H9 (cell line): ENCODE measurements at regions not wholly inside any gene's neighbourhood (a gene's known extent, or its start where the extent isn't known, plus 50 kb on each side); places are given as distances from the start of the nearest gene placed in this dataset.

Source experiments
- DNase-seq: peaks from one replicate; pipeline ENCODE4 v3.0.0-alpha.2; 2017
- H2AFZ ChIP-seq: one replicate; pipeline ENCODE4 v1.6.1; 2013; ENCODE audit warnings: mild to moderate bottlenecking, low read length, control low read depth, moderate library complexity
- H2AK5ac ChIP-seq: 2 replicates; pipeline ENCODE4 v1.6.1; 2013; ENCODE audit warnings: low read length, control low read depth, mixed read lengths; ENCODE audit not compliant: insufficient read length
- H2BK120ac ChIP-seq: one replicate; pipeline ENCODE4 v1.6.1; 2013; ENCODE audit warnings: low read depth, mild to moderate bottlenecking, low read length, control low read depth, inconsistent platforms; ENCODE audit not compliant: poor library complexity, severe bottlenecking
- H2BK12ac ChIP-seq: 2 replicates; pipeline ENCODE4 v1.6.1; 2013; ENCODE audit warnings: low read length, control low read depth, mixed read lengths, low read depth; ENCODE audit not compliant: insufficient read length
- H2BK15ac ChIP-seq: 2 replicates; pipeline ENCODE4 v1.6.1; 2013; ENCODE audit warnings: low read depth, low read length, control low read depth
- H2BK20ac ChIP-seq: one replicate; pipeline ENCODE4 v1.6.1; 2013; ENCODE audit warnings: low read depth, mild to moderate bottlenecking, low read length, control low read depth, inconsistent platforms; ENCODE audit not compliant: poor library complexity, severe bottlenecking
- H2BK5ac ChIP-seq: 2 replicates; pipeline ENCODE4 v1.6.1; 2013; ENCODE audit warnings: low read length, control low read depth, mixed read lengths; ENCODE audit not compliant: insufficient read length
- H3K14ac ChIP-seq: 2 replicates; pipeline ENCODE4 v1.6.1; 2013; ENCODE audit warnings: low read length, control low read depth; ENCODE audit not compliant: insufficient read depth
- H3K18ac ChIP-seq: 2 replicates; pipeline ENCODE4 v1.6.1; 2013; ENCODE audit warnings: low read depth, mild to moderate bottlenecking, mixed read lengths, low read length, control low read depth; ENCODE audit not compliant: insufficient read length
- H3K23ac ChIP-seq: 2 replicates; pipeline ENCODE4 v1.6.1; 2013; ENCODE audit warnings: low read length, control low read depth, mixed read lengths, low read depth; ENCODE audit not compliant: insufficient read length
- H3K23me2 ChIP-seq: 2 replicates; pipeline ENCODE4 v1.6.1; 2013; ENCODE audit warnings: low read depth, mild to moderate bottlenecking, mixed read lengths, low read length, control low read depth; ENCODE audit not compliant: insufficient read length, poor library complexity, severe bottlenecking
- H3K27ac ChIP-seq: 2 replicates; pipeline ENCODE4 v1.5.1; 2013; ENCODE audit warnings: low read length, control low read depth, mixed read lengths, low read depth; ENCODE audit not compliant: insufficient read length
- H3K27me3 ChIP-seq: 2 replicates; pipeline ENCODE4 v1.6.1; 2013; ENCODE audit warnings: low read length, control low read depth, inconsistent platforms; ENCODE audit not compliant: insufficient read depth
- H3K4ac ChIP-seq: 2 replicates; pipeline ENCODE4 v1.6.1; 2013; ENCODE audit warnings: low read depth, mild to moderate bottlenecking, control low read depth, inconsistent platforms, low read length, moderate library complexity
- H3K4me1 ChIP-seq: 2 replicates; pipeline ENCODE4 v1.6.1; 2013; ENCODE audit warnings: low read length, control low read depth, inconsistent platforms; ENCODE audit not compliant: insufficient read depth
- H3K4me2 ChIP-seq: 2 replicates; pipeline ENCODE4 v1.6.1; 2013; ENCODE audit warnings: low read length, control low read depth, mixed read lengths; ENCODE audit not compliant: insufficient read length, insufficient read depth
- H3K56ac ChIP-seq: 2 replicates; pipeline ENCODE4 v1.6.1; 2013; ENCODE audit warnings: low read depth, mild to moderate bottlenecking, mixed read lengths, low read length, control low read depth; ENCODE audit not compliant: insufficient read length
- H3K79me1 ChIP-seq: 2 replicates; pipeline ENCODE4 v1.6.1; 2013; ENCODE audit warnings: low read depth, mild to moderate bottlenecking, moderate library complexity, low read length, control low read depth, inconsistent platforms; ENCODE audit not compliant: insufficient read depth, poor library complexity, severe bottlenecking
- H3K79me2 ChIP-seq: 2 replicates; pipeline ENCODE4 v1.6.1; 2013; ENCODE audit warnings: low read length, control low read depth, inconsistent platforms; ENCODE audit not compliant: insufficient read depth
- H3K9ac ChIP-seq: 2 replicates; pipeline ENCODE4 v1.6.1; 2013; ENCODE audit warnings: low read length, control low read depth, mixed read lengths; ENCODE audit not compliant: insufficient read length; ENCODE audit errors: extremely low read depth
- H3K9me3 ChIP-seq: one replicate; pipeline ENCODE4 v1.6.1; 2013; ENCODE audit warnings: low read depth, low read length, inconsistent platforms; ENCODE audit not compliant: control insufficient read depth
- H3T11ph ChIP-seq: one replicate; pipeline ENCODE4 v1.6.1; 2013; ENCODE audit warnings: mild to moderate bottlenecking, low read length, control low read depth, inconsistent platforms
- H4K20me1 ChIP-seq: one replicate; pipeline ENCODE4 v1.6.1; 2013; ENCODE audit not compliant: control insufficient read depth, insufficient read length, insufficient read depth
- H4K5ac ChIP-seq: 2 replicates; pipeline ENCODE4 v1.6.1; 2013; ENCODE audit warnings: low read depth, mild to moderate bottlenecking, mixed read lengths, low read length, control low read depth; ENCODE audit not compliant: insufficient read length
- H4K8ac ChIP-seq: replicated peaks from 2 replicates; pipeline ENCODE4 v1.6.1; 2013; ENCODE audit warnings: low read length, control low read depth, mixed read lengths, low read depth; ENCODE audit not compliant: insufficient read length
- H4K91ac ChIP-seq: 2 replicates; pipeline ENCODE4 v1.6.1; 2013; ENCODE audit warnings: low read depth, mild to moderate bottlenecking, moderate library complexity, mixed read lengths, low read length, control low read depth; ENCODE audit not compliant: insufficient read length
- H3K27ac Mint-ChIP-seq, 3 experiments: 2 replicates in 2 of 3; 3 replicates in 1 of 3; pipeline ENCODE4 v1.8.0; 2020 to 2021; ENCODE audit warnings: mixed read lengths in 3 of 3, mild to moderate bottlenecking in 1 of 3, moderate library complexity in 1 of 3
- H3K27me3 Mint-ChIP-seq: 2 replicates; pipeline ENCODE4 v1.8.0; 2021; ENCODE audit warnings: low read depth, mild to moderate bottlenecking, moderate library complexity, mixed read lengths
- H3K36me3 Mint-ChIP-seq, 3 experiments: 2 replicates in 2 of 3; 3 replicates in 1 of 3; pipeline ENCODE4 v1.8.0; 2020 to 2021; ENCODE audit warnings: low read depth in 3 of 3, mixed read lengths in 3 of 3; ENCODE audit not compliant: insufficient read depth in 1 of 3
- H3K4me1 Mint-ChIP-seq, 2 experiments: 2 replicates each; pipeline ENCODE4 v1.8.0; 2020; ENCODE audit warnings: mixed read lengths in 2 of 2
- H3K4me3 Mint-ChIP-seq, 2 experiments: 2 replicates in 1 of 2; 3 replicates in 1 of 2; pipeline ENCODE4 v1.8.0; 2020 to 2021; ENCODE audit warnings: mild to moderate bottlenecking in 2 of 2, mixed read lengths in 2 of 2, moderate library complexity in 1 of 2
- H3K9me3 Mint-ChIP-seq, 2 experiments: 2 replicates in 1 of 2; 3 replicates in 1 of 2; pipeline ENCODE4 v1.8.0; 2020; ENCODE audit warnings: mild to moderate bottlenecking in 2 of 2, mixed read lengths in 2 of 2, moderate library complexity in 1 of 2
- CTCF ChIP-seq: fragments of 200-600 bp; sonication (generic); conservative IDR thresholded peaks from 3 replicates; pipeline ENCODE4 v1.8.0; 2021; ENCODE audit warnings: antibody characterized with exemption, mild to moderate bottlenecking
- WGBS: extraction: QIAGEN DNeasy Blood & Tissue Kit; methylation state at CpG from one replicate; pipeline ENCODE4 v1.1.7; 2013; ENCODE audit warnings: missing lambda C conversion rate, low lambda C conversion rate, mixed read lengths; ENCODE audit not compliant: insufficient read length; ENCODE audit errors: extremely low coverage; 5-methylcytosine and 5-hydroxymethylcytosine counted together

- Histone ChIP-seq H3K14ac (no peak overlapping the region), H3K23me2 (no peaks in the 10 kb centered on the region), H3K4me1 (no peaks in the 10 kb centered on the region), H2BK120ac (no peak overlapping the region), H3K79me1 (no peaks in the 10 kb centered on the region), H4K5ac (no peak overlapping the region), H3K23ac (no peak overlapping the region), H3K4me2 (no peak overlapping the region), H2BK15ac (no peak overlapping the region), H3K27me3 (no peaks in the 10 kb centered on the region), H4K20me1 (no peaks in the 10 kb centered on the region), H4K91ac (no peak overlapping the region), H2AFZ (no peak overlapping the region), H2BK20ac (no peak overlapping the region), H3K18ac (no peak overlapping the region), H3K56ac (no peak overlapping the region), H2BK12ac (no peak overlapping the region), H3K27ac (no peak overlapping the region), H2AK5ac (no peak overlapping the region), H4K8ac (no peak overlapping the region), H3K9me3 (no peaks in the 10 kb centered on the region), H2BK5ac (no peak overlapping the region), H3K4ac (no peak overlapping the region), H3T11ph (no peak overlapping the region), H3K9ac (no peak overlapping the region), H3K79me2 (no peaks in the 10 kb centered on the region)
- no CpG with 5 or more reads among the region's 6 CpGs for WGBS
- no peak overlapping the region for H3K27ac Mint-ChIP-seq
- no peak for DNase-seq
- TF ChIP-seq CTCF, result no peak
- no peaks in the 10 kb centered on the region for H3K9me3 Mint-ChIP-seq
- no peaks in the 10 kb centered on the region; a peak in 1 of 7 replicates for H3K36me3 Mint-ChIP-seq
- H3K4me1 Mint-ChIP-seq, result peaks cover 5% of the 10 kb centered on the region in 2 experiments
- no peak overlapping the region for H3K4me3 Mint-ChIP-seq
- H3K27me3 Mint-ChIP-seq, result no peaks in the 10 kb centered on the region
These were observed 93.0 kb upstream of the TMEM72 start for GRCh38 chr10:44818041-44818649.
